Activated CD4-positive, alpha-beta T cell treated with anti-CD3 and anti-CD28 coated beads, Interleukin-2, Interleukin-4, amounts not matched to agents 100 ng/mL and 50 ng/mL, durations not matched to agents 16 hours and 8 hours (primary cell): ENCODE measurements at regions not wholly inside any gene's neighbourhood (a gene's known extent, or its start where the extent isn't known, plus 50 kb on each side); places are given as distances from the start of the nearest gene placed in this dataset.
"Not testable (repeated sequence)": the region's sequence is repeated elsewhere in the genome, so short reads cannot be mapped to it uniquely, and the experiment has no call there.

Experiments used
- DNase-seq: peaks from one replicate; pipeline ENCODE4 v3.0.0-alpha.2; 2020; ENCODE audit warnings: low spot score

- no peak for DNase-seq
Measured at GRCh38 chr9:117938896-117939295, 234.7 kb downstream of the TLR4 start.

GRCh38 chr9:117944750-117945149, 240.5 kb downstream of the TLR4 start:
- DNase-seq, result not testable (repeated sequence)

DNA sequence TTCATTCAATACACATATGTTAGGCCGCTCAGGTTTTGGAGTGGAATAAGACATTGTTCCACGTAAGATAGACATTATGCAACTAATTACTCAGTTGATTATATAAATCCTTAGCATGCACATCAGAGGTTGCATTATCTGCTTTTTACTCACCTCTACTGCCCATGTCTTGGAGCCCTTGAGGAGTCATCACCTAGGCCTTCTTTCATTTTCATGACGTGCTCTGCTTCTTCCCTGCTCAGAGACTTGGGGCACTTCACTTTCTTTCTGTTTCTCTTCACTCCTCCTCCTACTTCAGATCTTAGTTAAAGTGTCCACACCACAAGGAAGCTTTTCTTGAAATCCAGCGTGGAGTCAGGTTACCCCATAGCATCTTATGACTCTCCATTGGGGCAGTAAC, 241.1 kb downstream of the TLR4 start:
- DNase-seq, result no peak

GRCh38 chr9:117951127-117951526, 246.9 kb downstream of the TLR4 start:
- no peak for DNase-seq

GRCh38 chr9:117952581-117952980, 248.4 kb downstream of the TLR4 start:
- DNase-seq, result no peak

DNA sequence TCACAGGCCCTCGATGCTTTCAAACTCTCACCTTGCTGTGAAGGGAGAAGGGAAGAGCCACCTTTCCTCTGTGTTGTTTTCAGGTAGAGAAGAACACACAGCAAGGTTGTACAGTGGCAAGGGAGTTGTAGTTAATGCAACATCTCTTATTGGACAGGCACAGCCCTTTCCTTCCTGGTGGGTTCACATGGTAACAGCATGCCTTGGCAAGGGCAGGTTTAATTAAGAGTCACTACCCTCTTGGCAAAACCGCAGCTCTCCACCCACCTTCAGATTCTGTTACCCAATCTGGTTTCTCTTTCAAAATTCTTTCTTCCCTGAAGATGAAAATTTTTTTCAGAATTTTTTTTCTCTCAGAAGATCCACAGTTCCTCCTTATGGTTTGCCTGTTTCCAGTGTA, 253.1 kb downstream of the TLR4 start:
- no peak for DNase-seq

DNA sequence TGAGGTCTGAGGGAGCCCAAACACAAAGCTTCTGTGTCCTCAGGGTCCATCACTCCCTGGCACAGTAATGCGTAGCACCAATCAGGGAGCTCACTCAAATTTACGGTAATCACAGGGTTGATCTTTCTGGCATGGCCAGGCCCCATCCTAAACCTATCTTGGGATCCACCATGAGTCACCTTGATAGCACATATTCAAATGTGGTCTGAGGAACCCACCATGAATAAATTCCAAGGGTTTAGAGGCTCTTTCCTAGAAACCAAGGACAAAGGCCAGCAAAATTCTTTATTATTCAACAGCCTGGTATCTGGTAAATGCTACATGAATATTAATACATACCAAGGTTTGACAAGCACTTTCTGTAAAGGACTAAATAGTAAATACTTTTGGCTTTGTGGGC, 254.5 kb downstream of the TLR4 start:
- no peak for DNase-seq

- DNase-seq, result no peak
Measured at GRCh38 chr9:117963493-117964090, 259.4 kb downstream of the TLR4 start.

GRCh38 chr9:117970276-117971050, 266.3 kb downstream of the TLR4 start:
- DNase-seq, result no peak

GRCh38 chr9:117974108-117974507, 269.9 kb downstream of the TLR4 start:
- DNase-seq, result no peak

DNA sequence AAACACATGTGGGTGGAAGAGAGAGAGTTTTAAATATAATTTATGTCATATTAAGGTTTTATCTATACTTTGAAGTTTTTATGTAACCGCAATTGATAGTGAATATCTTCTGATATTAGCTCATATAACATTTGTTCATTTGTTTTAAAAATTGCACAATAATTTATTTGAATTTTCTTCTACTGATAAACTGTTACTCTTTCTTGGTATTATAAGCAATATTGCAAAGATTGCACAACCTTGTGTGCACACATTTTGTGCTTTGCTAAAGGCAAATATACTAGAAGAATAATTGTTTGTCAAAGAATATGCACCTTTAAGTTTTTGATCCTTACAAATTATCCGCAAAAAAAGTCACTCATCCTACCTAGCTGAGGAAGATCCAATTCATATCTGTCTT, 275.7 kb downstream of the TLR4 start:
- no peak for DNase-seq

DNA sequence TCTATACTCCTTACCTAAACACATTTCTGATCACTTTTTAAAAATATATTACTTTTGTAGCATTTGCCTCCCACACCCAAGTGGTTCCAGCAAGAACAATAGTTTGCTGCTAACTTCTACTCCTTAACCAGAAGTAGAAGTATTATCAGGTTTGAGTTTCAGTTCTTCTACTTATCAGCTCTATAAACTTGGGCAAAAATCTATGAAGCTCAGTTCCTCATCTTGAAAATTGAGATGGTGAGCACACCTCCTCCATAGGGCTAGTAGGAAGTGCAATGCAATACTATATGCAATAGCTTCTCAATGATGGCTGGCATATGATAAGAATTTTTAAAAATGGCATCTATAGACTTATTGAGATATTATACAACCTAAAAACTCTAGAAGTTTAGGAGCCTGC, 283.7 kb downstream of the TLR4 start:
- no peak for DNase-seq

GRCh38 chr9:117992006-117992405, 287.8 kb downstream of the TLR4 start:
- DNase-seq, result no peak

DNA sequence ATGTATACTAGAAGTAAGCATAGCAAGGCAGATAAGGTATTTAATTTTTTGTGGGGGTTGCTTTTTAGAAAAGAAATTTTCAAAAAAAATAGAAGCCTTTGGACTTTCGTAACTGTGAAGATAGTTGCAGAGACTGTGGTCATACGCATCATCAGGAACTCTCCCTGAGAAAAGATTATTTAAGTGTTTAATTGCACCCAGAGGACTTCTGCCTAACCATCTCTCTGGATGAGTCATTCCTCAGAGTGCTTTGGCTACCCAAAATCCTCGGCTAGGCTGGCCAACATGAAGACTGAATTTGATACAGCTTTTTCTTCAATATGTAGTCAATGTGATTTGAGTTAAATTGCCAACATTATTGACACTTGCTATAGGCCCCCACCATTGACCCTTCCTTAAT, 296.4 kb downstream of the TLR4 start:
- no peak for DNase-seq

DNA sequence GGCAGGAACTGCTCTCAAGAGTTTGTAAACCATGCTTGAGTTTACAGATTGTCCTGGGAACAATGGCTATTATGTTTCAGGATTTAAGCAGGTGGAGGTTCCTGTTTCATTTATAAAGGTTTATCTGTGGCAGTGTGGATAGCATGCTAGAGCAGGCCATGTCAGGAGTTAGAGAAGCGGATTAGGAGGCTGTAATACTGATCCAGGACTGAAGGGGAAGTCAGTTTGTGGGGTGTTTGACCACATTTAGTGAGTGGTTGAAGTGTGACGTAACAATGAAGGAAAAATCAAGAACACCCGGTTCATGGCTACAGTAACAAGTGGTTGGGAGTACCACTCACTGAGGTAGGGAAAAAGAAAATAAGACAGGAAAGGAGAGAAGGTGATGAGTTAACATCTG, 299.0 kb downstream of the TLR4 start:
- DNase-seq, result no peak

DNA sequence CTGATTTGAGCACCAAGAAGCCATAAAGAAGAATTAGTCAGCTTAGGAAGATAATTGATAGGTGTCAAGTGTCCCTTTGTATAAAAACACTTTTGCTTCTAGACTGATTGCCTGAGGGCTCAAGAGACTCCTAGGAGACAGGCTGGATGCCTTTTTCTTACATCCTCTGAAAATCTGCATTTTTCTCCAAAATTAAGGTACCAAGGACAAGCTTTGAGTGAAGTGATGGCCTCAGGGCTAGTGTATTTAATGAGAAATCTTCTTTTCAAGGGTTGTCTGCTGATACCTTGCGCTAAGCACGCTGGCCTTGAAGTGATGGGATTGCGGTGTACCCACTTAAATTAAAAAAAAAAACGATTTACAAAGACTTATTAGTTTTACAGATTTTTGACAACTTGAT, 304.0 kb downstream of the TLR4 start:
- no peak for DNase-seq

DNA sequence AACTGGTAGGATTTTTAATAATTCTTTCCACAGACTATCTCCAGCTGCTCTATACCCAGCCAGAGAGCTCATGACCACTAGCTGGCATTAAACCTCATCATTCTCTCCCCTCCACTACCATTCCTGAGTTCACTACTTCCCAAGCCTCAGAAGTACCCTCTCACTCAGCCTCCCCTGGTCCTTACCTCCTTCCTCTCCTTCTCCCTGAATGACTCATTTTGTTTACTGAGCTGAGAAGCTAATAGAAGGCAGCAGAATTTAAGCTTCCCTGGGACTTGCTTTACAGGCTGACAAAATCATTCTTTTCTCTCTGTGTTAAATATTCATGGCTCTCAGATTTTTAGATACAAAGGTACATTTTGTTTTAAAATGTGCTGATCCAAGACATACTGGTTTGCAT, 305.4 kb downstream of the TLR4 start:
- DNase-seq, result no peak

- no peak for DNase-seq
Measured at GRCh38 chr9:118017607-118018122, 313.5 kb downstream of the TLR4 start.

GRCh38 chr9:118023644-118024043, 319.4 kb downstream of the TLR4 start:
- DNase-seq, result no peak

DNA sequence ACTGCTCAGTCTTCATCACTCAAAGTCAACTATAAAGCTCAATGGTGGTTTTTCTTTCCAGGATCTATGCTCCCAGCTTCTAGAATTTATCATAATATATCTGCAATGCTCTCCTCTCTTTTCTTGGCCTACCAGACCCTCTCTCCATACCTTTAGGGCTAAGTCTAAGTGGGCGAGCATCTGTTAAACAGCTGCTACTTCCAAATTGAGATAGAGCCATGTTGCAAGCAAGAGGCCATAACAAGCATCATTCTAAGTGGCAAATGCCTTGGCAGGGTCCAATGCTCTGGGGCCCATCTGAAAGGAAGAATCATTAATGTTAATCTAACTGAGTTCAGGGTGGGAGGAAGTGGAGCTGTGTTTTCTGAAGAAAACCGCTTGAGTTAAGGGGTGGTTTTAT, 324.0 kb downstream of the TLR4 start:
- no peak for DNase-seq

DNA sequence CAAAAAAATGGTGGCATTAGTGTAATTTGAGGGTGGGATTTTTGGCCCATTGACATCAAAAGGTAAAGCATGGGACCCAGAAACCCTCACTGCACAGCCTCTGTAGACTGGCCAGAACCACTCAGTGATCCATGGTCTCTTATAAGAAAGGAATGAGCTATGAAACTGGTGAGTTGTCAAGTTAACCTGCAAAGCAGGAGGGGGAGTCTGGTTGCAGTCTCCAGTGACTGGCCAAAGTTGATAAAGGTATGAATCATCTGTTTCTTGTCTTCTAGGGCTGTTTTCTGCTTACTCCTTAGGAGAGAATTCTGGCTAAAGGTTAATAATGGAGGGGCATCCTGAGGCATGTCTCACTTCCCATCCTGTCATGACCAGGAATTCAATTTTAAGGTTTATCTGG, 325.2 kb downstream of the TLR4 start:
- no peak for DNase-seq

DNA sequence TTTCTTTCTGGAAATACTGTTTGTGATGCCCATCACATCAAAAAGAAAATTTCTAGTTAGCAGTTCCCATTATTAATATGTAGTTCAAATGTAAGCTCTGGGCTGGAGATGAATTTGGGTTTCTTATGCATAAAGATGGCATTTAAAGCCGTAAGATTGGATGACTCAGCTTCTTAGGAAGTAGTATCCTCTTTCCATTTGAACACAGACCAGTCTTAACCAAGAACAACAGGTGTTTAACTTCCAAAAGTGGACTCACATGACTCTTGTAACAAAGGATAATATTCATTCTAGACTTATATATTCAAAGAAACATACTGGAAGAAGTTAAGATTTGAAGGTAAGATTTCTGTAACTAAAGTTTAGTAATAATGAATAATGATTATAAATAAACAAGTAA, 330.5 kb downstream of the TLR4 start:
- no peak for DNase-seq

- no peak for DNase-seq
Measured at GRCh38 chr9:118038713-118039112, 334.5 kb downstream of the TLR4 start.

DNA sequence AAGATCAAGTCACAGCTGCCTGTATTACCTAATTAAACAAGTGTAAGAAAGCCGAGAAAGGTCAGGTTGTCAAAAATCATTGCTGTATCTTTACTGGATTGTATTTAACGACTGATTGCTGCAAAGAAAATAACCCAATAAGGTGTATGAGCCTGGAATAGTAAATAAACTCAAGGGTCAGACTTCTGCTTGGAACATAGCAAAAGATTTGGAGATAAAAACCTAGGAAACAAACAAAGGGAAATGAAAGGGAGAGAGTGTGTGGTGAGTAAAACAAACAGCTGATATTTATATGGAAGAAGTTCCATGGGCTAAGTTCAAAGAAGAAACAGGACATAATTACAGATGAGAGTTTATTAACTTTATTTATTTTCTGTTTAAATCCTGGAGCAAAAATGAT, 354.0 kb downstream of the TLR4 start:
- DNase-seq, result no peak
